K562 (cell line): ENCODE measurements at regions not wholly inside any gene's neighbourhood (a gene's known extent, or its start where the extent isn't known, plus 50 kb on each side); places are given as distances from the start of the nearest gene placed in this dataset.

Experiments used
- ATAC-seq: fragments of 200-7000 bp; cut with Tn5 transposase; 3 replicates; pipeline ENCODE4 v1.9.1; 2020; ENCODE audit warnings: moderate library complexity
- BruUV-seq: library from RNA; stranded (reverse); fragments of 400-500 nt; replicated peaks from 2 replicates; lab custom pipeline; 2021; lab: Mats Ljungman, UMichigan
- CTCF ChIA-PET: fragments of 300-600 bp; formaldehyde crosslinking; extraction: SDS; loops from one replicate; lab custom pipeline; 2021; ENCODE audit warnings: low intra/inter-chr PET ratio; lab: Yijun Ruan, JAX
- POLR2A ChIA-PET: fragments of 300-600, 350-650 bp; sonication (Branson Sonifier 250); formaldehyde crosslinking; extraction: SDS; loops from one replicate; lab custom pipeline; 2021; ENCODE audit warnings: antibody characterized with exemption, inconsistent platforms; lab: Yijun Ruan, JAX
- DNase-seq, 4 experiments: peaks; one replicate each; pipeline versions ENCODE4 v3.0.0 to v3.0.0-alpha.2; 2011 to 2018; ENCODE audit warnings: low spot score in 3 of 4, mixed read lengths in 3 of 4; ENCODE audit errors: extremely low read depth in 1 of 4
- FAIRE-seq: peaks from 2 replicates; lab custom pipeline; 2011; peaks lifted over from hg19 to GRCh38; lab: Jason Lieb, UNC
- H2AFZ ChIP-seq: 2 replicates; pipeline ENCODE4 v1.6.0; 2011; ENCODE audit warnings: low read depth, low read length, control low read depth, inconsistent platforms
- H3K27ac ChIP-seq: fragments of 200-600 bp; 3 replicates; pipeline ENCODE4 v1.8.0; 2011; ENCODE audit warnings: low read depth, mild to moderate bottlenecking, control low read depth, inconsistent platforms, low read length, moderate library complexity, mixed read lengths; ENCODE audit errors: extremely low read depth
- H3K27me3 ChIP-seq, 2 experiments: fragments of 300-600 bp in 1 of 2; 2 replicates in 1 of 2; 3 replicates in 1 of 2; pipeline versions ENCODE4 v1.6.0 to v1.8.0; 2011; ENCODE audit warnings: inconsistent platforms in 2 of 2, low read length in 2 of 2, mild to moderate bottlenecking in 1 of 2, mixed read lengths in 1 of 2, moderate library complexity in 1 of 2; ENCODE audit not compliant: control insufficient read depth in 2 of 2, insufficient read depth in 2 of 2
- H3K36me3 ChIP-seq: fragments of 300-600 bp; 3 replicates; pipeline ENCODE4 v1.8.0; 2011; ENCODE audit warnings: mild to moderate bottlenecking, low read length, inconsistent platforms; ENCODE audit not compliant: control insufficient read depth, insufficient read depth
- H3K4me1 ChIP-seq, 2 experiments: fragments of 200-600 bp in 1 of 2; replicated peaks in 1 of 2; 2 replicates in 1 of 2; 3 replicates in 1 of 2; pipeline versions ENCODE4 v1.5.1 to v1.8.0; 2011; ENCODE audit warnings: inconsistent platforms in 2 of 2, low read length in 2 of 2, mild to moderate bottlenecking in 1 of 2, mixed read lengths in 1 of 2, moderate library complexity in 1 of 2; ENCODE audit not compliant: control insufficient read depth in 2 of 2, insufficient read depth in 2 of 2
- H3K4me2 ChIP-seq: 2 replicates; pipeline ENCODE4 v1.6.1; 2011; ENCODE audit warnings: low read length, control low read depth, inconsistent platforms, mixed read lengths; ENCODE audit not compliant: insufficient read depth
- H3K4me3 ChIP-seq: fragments of 200-600 bp; sonication (generic), shearing (Covaris generic); 2 replicates; pipeline ENCODE4 v1.5.1; 2016; ENCODE audit warnings: control low read depth, inconsistent platforms
- H3K79me2 ChIP-seq: fragments of 200-600 bp; 3 replicates; pipeline ENCODE4 v1.8.0; 2011; ENCODE audit warnings: low read length, inconsistent platforms; ENCODE audit not compliant: control insufficient read depth, insufficient read depth
- H3K9ac ChIP-seq, 2 experiments: 2 replicates each; pipeline versions ENCODE4 v1.6.0 to v1.6.1; 2011; ENCODE audit warnings: low read depth in 2 of 2, low read length in 2 of 2, control low read depth in 1 of 2, inconsistent platforms in 1 of 2, mild to moderate bottlenecking in 1 of 2, mixed read lengths in 1 of 2; ENCODE audit not compliant: insufficient read depth in 1 of 2
- H3K9me1 ChIP-seq: one replicate; pipeline ENCODE4 v1.6.0; 2011; ENCODE audit warnings: inconsistent platforms, mild to moderate bottlenecking, low read length, moderate library complexity; ENCODE audit not compliant: control insufficient read depth, insufficient read depth
- H3K9me3 ChIP-seq: replicated peaks from 2 replicates; pipeline ENCODE4 v1.5.1; 2011; ENCODE audit warnings: low read depth, low read length, inconsistent platforms; ENCODE audit not compliant: control insufficient read depth, insufficient read depth
- H4K20me1 ChIP-seq: replicated peaks from 2 replicates; pipeline ENCODE4 v1.6.1; 2011; ENCODE audit warnings: low read length, inconsistent platforms, mixed read lengths; ENCODE audit not compliant: control insufficient read depth, insufficient read depth
- CEBPB ChIP-seq: fragments of 450-650 bp; IDR thresholded peaks from 2 replicates; pipeline ENCODE4 v1.6.1; 2016; ENCODE audit warnings: missing genetic modification characterization, missing compliant biosample characterization
- CEBPG ChIP-seq, 3 experiments: fragments of 200-800 bp in 1 of 3; sonication (Bioruptor generic) in 1 of 3; sonication (generic) in 1 of 3; formaldehyde crosslinking in 1 of 3; IDR thresholded peaks in 2 of 3; conservative IDR thresholded peaks in 1 of 3; 2 replicates each; pipeline versions ENCODE4 v1.6.1 to v1.8.0; 2016 to 2022; ENCODE audit warnings: missing compliant biosample characterization in 2 of 3, missing genetic modification characterization in 2 of 3, mild to moderate bottlenecking in 1 of 3, missing genetic modification reagents in 1 of 3
- RB1 ChIP-seq: fragments of 450-650 bp; IDR thresholded peaks from 2 replicates; pipeline ENCODE4 v1.6.1; 2017; ENCODE audit warnings: low read depth, mild to moderate bottlenecking
- WGBS: fragments of 100-300 bp; shearing (Covaris generic); methylation state at CpG from one replicate; pipeline ENCODE4 v1.1.6; 2016; ENCODE audit warnings: low coverage, mixed read lengths; ENCODE audit not compliant: insufficient coverage; ENCODE audit errors: missing lambda C conversion rate; 5-methylcytosine and 5-hydroxymethylcytosine counted together
- in situ Hi-C: fragments of 300-500 bp; cut with MboI; formaldehyde crosslinking; loops from 4 replicates; pipeline ENCODE4 v1.15.0; 2018; ENCODE audit warnings: inconsistent platforms, mixed read lengths
- intact Hi-C: fragments of 100-400 bp; cut with micrococcal nuclease; formaldehyde crosslinking; loops from 2 replicates; pipeline ENCODE4 v1.14.2; 2022
- TF ChIP-seq, protein P1 (sequence below): sonication (generic); formaldehyde crosslinking; IDR thresholded peaks from 2 replicates; pipeline ENCODE4 v1.8.1; 2023; ENCODE audit warnings: mild to moderate bottlenecking, missing genetic modification reagents

DNA sequence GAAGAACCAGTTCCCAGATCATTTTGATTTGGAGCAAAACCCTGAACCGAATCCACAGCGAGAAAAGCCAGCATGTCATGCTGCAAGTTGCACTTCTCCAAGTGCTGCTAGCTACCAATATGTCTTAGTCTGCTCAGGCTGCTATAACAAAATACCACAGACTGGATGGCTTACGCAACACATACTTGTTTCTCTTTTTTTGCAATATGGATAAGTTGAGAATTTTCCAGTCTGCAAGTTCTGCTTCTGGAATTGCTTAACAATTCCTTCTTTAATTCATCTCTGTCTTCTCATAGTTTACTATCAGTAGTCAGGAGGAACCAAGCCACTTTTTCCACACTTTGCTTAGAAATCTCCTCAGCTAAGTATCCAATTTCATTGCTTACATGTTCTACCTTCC is 105.9 kb upstream of the RBBP8 start:
- in situ Hi-C loops: no loop called here
- BruUV-seq: no TSS peak
- H4K20me1 ChIP-seq: no peaks in the 10 kb centered on the region
- POLR2A ChIA-PET: no interaction called here
- H3K4me2 ChIP-seq: no peak overlapping the region
- H3K4me3 ChIP-seq: no peak overlapping the region
- H3K9me1 ChIP-seq: no peaks in the 10 kb centered on the region
- no peak overlapping the region for H2AFZ ChIP-seq
- H3K9me3 ChIP-seq: no peaks in the 10 kb centered on the region
- 0% methylated on average over 3 of the region's 3 CpGs for WGBS
- H3K36me3 ChIP-seq: no peaks in the 10 kb centered on the region
- FAIRE-seq: no peak
- H3K27ac ChIP-seq: no peak overlapping the region
- H3K9ac ChIP-seq: no peak overlapping the region
- no peaks in the 10 kb centered on the region for H3K4me1 ChIP-seq
- H3K27me3 ChIP-seq: no peaks in the 10 kb centered on the region
- no peak for ATAC-seq
- no peaks in the 10 kb centered on the region for H3K79me2 ChIP-seq
- TF ChIP-seq CEBPG (CRISPR knock-in tag; IDR thresholded peaks at IDR 0.05) (no peak), CEBPG (tag; conservative IDR thresholded peaks at IDR 0.05 in 1 of 2, IDR thresholded peaks at IDR 0.05 in 1 of 2) (0 out of 4 replicates have a peak, but pooled peaks of 1 of the 2 experiments have one; percentile 15), CEBPB (tag) (peak; percentile 28; the same call in 1 of the 2 replicates), RB1 (no peak)
- TF ChIP-seq, protein P1, sequence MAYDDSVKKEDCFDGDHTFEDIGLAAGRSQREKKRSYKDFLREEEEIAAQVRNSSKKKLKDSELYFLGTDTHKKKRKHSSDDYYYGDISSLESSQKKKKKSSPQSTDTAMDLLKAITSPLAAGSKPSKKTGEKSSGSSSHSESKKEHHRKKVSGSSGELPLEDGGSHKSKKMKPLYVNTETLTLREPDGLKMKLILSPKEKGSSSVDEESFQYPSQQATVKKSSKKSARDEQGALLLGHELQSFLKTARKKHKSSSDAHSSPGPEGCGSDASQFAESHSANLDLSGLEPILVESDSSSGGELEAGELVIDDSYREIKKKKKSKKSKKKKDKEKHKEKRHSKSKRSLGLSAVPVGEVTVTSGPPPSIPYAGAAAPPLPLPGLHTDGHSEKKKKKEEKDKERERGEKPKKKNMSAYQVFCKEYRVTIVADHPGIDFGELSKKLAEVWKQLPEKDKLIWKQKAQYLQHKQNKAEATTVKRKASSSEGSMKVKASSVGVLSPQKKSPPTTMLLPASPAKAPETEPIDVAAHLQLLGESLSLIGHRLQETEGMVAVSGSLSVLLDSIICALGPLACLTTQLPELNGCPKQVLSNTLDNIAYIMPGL (CRISPR knock-in tag): no peak
- TF ChIP-seq, all 486 proteins: peak for 2
- CTCF ChIA-PET: no interaction called here
- no peak for DNase-seq
- intact Hi-C loops: no loop called here
